ENCODE measurements at regions not wholly inside any gene's neighbourhood (a gene's known extent, or its start where the extent isn't known, plus 50 kb on each side); places are given as distances from the start of the nearest gene placed in this dataset.

DNA sequence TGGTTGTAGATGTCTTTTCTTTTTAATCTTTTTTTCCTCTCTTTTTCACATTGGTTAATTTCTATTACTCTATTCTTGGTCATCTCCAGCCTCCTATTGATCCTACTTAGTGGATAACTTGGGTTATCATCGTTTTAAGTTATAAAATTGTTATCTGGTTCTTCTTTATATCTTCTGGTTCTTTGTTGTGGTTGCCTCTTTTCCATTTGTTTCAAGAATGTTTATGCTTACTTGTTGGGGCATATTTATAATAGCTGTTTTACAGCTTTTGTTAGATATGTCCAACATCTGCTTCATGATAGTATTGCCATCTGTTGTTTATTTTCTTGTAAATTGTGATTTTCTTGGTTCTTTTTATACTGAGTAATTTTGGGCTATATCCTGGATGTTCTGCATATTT lies 1429.6 kb downstream of the TBC1D22A start:
- TF ChIP-seq POLR2A (IDR thresholded peaks at IDR 0.05; ENCODE audit: low read depth, low read length) (no peak), TAF1 (IDR thresholded peaks at IDR 0.05; ENCODE audit: low read depth, low read length) (no peak), POLR2AphosphoS5 (IDR thresholded peaks at IDR 0.05; ENCODE audit: low read depth, low read length) (no peak), PAX5 (IDR thresholded peaks at IDR 0.05; ENCODE audit: insufficient read depth, low read length, severe bottlenecking) (no peak), SPI1 (IDR thresholded peaks at IDR 0.05; ENCODE audit: low read depth, low read length) (no peak), POU2F2 (IDR thresholded peaks at IDR 0.05; ENCODE audit: low read depth, low read length) (no peak)

All from GM12891 (cell line).